ENCODE measurements at regions not wholly inside any gene's neighbourhood (a gene's known extent, or its start where the extent isn't known, plus 50 kb on each side); places are given as distances from the start of the nearest gene placed in this dataset.
A peak's percentile ranks its signal among the peaks of the same experiment; 100 is the strongest.

- Histone ChIP-seq H3K36me3 (ENCODE audit: insufficient read depth) (no peaks in the 10 kb centered on the region), H3K79me2 (replicated peaks; ENCODE audit: insufficient read depth) (no peaks in the 10 kb centered on the region), H3K9me2 (ENCODE audit: insufficient read depth) (no peaks in the 10 kb centered on the region), H2AFZ (0 out of 2 replicates have a peak overlapping the region, but pooled peaks have one; percentile 52), H3K27ac (ENCODE audit: low read depth) (no peak overlapping the region), H3K4me2 (no peak overlapping the region), H4K20me1 (replicated peaks; ENCODE audit: insufficient read depth) (no peaks in the 10 kb centered on the region), H3F3A (replicated peaks; ENCODE audit: low read depth) (no peaks in the 10 kb centered on the region), H3K27me3 (ENCODE audit: insufficient read depth) (no peaks in the 10 kb centered on the region), H3K4me3 (no peak overlapping the region), H3K4me1 (ENCODE audit: insufficient read depth) (no peaks in the 10 kb centered on the region; the same call in 1 of the 2 replicates)
- H3K27me3 Mint-ChIP-seq (ENCODE audit: insufficient read depth, low read depth, poor library complexity): no peaks in the 10 kb centered on the region
- TF ChIP-seq CREB1 (CRISPR knock-in tag; IDR thresholded peaks at IDR 0.05; ENCODE audit: low read depth) (no peak), STAT1 (IDR thresholded peaks at IDR 0.05; ENCODE audit: unreplicated experiment) (no peak)
- H3K36me3 Mint-ChIP-seq (ENCODE audit: low read depth): no peaks in the 10 kb centered on the region
- no peak overlapping the region for H3K27ac Mint-ChIP-seq
- peaks cover 5% of the 10 kb centered on the region; the same call in 1 of the 3 replicates for H3K4me1 Mint-ChIP-seq
- no peak overlapping the region for H3K4me3 Mint-ChIP-seq
- no peaks in the 10 kb centered on the region for H3K9me3 Mint-ChIP-seq
- ATAC-seq (no peak), DNase-seq (ENCODE audit: low spot score) (no peak)
These were observed 371.8 kb upstream of the SLC14A2 start for GRCh38 chr18:45243340-45244110.

DNA sequence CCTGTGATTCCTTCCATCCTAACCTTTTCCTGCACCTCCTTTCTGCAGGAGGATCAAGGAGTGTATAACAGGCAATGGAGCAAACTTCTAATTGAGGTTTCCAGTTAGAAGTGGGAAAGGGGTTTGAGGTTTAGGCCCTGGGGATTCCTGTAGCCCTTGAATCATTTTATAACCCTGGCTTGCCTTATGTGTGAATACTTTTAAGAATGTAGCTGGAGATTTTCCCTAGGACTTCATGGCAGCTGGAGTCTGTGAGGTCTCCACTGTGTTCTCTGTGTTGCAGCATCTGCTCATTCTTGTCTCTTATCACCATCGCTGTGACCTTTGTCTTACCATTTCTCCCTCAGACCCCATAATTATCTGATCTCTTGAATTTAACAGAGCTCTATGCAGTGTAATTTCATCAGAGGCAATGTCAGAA is 370.2 kb upstream of the SLC14A2 start:
- H3K4me3 ChIP-seq: no peak overlapping the region
- H3K4me2 ChIP-seq: no peak overlapping the region
- Mint-ChIP-seq H3K27ac (no peak overlapping the region), H3K4me1 (0 out of 3 replicates have a peak, but pooled peaks cover 2% of the 10 kb centered on the region), H3K9me3 (no peaks in the 10 kb centered on the region), H3K36me3 (ENCODE audit: low read depth) (no peaks in the 10 kb centered on the region), H3K27me3 (ENCODE audit: insufficient read depth, low read depth, poor library complexity) (peaks cover 2% of the 10 kb centered on the region), H3K4me3 (no peak overlapping the region)
- H3K4me1 ChIP-seq (ENCODE audit: insufficient read depth): no peaks in the 10 kb centered on the region
- H3K79me2 ChIP-seq (replicated peaks; ENCODE audit: insufficient read depth): no peaks in the 10 kb centered on the region
- no peak overlapping the region for H3K27ac ChIP-seq (ENCODE audit: low read depth)
- no peak overlapping the region for H2AFZ ChIP-seq
- H3K9me2 ChIP-seq (ENCODE audit: insufficient read depth): no peaks in the 10 kb centered on the region
- no peaks in the 10 kb centered on the region for H4K20me1 ChIP-seq (replicated peaks; ENCODE audit: insufficient read depth)
- no peaks in the 10 kb centered on the region for H3K36me3 ChIP-seq (ENCODE audit: insufficient read depth)
- H3F3A ChIP-seq (replicated peaks; ENCODE audit: low read depth): no peaks in the 10 kb centered on the region
- no peaks in the 10 kb centered on the region for H3K27me3 ChIP-seq (ENCODE audit: insufficient read depth)
- ATAC-seq (no peak), DNase-seq (ENCODE audit: low spot score) (no peak)
- no peak for TF ChIP-seq POLR2AphosphoS5 (IDR thresholded peaks at IDR 0.05; ENCODE audit: low read depth)
- TF ChIP-seq STAT1 (IDR thresholded peaks at IDR 0.05; ENCODE audit: unreplicated experiment): no peak
- TF ChIP-seq ZNF114 (CRISPR knock-in tag; IDR thresholded peaks at IDR 0.05): no peak
- TF ChIP-seq CTCF (conservative IDR thresholded peaks at IDR 0.05; ENCODE audit: low read depth in 2 of 2): no peak
- TF ChIP-seq, protein P1, sequence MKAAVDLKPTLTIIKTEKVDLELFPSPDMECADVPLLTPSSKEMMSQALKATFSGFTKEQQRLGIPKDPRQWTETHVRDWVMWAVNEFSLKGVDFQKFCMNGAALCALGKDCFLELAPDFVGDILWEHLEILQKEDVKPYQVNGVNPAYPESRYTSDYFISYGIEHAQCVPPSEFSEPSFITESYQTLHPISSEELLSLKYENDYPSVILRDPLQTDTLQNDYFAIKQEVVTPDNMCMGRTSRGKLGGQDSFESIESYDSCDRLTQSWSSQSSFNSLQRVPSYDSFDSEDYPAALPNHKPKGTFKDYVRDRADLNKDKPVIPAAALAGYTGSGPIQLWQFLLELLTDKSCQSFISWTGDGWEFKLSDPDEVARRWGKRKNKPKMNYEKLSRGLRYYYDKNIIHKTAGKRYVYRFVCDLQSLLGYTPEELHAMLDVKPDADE (IDR thresholded peaks at IDR 0.05): no peak
- TF ChIP-seq ZNF331 (CRISPR knock-in tag; IDR thresholded peaks at IDR 0.05; ENCODE audit: low read depth): no peak
- TF ChIP-seq CREB1 (CRISPR knock-in tag; IDR thresholded peaks at IDR 0.05; ENCODE audit: low read depth): no peak
- no peak for TF ChIP-seq EZH2 (IDR thresholded peaks at IDR 0.05; ENCODE audit: low read depth, unreplicated experiment)
- TF ChIP-seq EZH2phosphoT487 (IDR thresholded peaks at IDR 0.05; ENCODE audit: unreplicated experiment): no peak
- TF ChIP-seq JUNB (IDR thresholded peaks at IDR 0.05; ENCODE audit: unreplicated experiment): no peak
- TF ChIP-seq, protein P2, sequence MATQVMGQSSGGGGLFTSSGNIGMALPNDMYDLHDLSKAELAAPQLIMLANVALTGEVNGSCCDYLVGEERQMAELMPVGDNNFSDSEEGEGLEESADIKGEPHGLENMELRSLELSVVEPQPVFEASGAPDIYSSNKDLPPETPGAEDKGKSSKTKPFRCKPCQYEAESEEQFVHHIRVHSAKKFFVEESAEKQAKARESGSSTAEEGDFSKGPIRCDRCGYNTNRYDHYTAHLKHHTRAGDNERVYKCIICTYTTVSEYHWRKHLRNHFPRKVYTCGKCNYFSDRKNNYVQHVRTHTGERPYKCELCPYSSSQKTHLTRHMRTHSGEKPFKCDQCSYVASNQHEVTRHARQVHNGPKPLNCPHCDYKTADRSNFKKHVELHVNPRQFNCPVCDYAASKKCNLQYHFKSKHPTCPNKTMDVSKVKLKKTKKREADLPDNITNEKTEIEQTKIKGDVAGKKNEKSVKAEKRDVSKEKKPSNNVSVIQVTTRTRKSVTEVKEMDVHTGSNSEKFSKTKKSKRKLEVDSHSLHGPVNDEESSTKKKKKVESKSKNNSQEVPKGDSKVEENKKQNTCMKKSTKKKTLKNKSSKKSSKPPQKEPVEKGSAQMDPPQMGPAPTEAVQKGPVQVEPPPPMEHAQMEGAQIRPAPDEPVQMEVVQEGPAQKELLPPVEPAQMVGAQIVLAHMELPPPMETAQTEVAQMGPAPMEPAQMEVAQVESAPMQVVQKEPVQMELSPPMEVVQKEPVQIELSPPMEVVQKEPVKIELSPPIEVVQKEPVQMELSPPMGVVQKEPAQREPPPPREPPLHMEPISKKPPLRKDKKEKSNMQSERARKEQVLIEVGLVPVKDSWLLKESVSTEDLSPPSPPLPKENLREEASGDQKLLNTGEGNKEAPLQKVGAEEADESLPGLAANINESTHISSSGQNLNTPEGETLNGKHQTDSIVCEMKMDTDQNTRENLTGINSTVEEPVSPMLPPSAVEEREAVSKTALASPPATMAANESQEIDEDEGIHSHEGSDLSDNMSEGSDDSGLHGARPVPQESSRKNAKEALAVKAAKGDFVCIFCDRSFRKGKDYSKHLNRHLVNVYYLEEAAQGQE (IDR thresholded peaks at IDR 0.05; ENCODE audit: unreplicated experiment): no peak
